ENCODE measurements at regions not wholly inside any gene's neighbourhood (a gene's known extent, or its start where the extent isn't known, plus 50 kb on each side); places are given as distances from the start of the nearest gene placed in this dataset.

GRCh38 chr10:107898392-107898791, 733.9 kb upstream of the SORCS1 start:
- CTCF ChIA-PET: no interaction called here
- Mint-ChIP-seq H3K4me3 (no peak overlapping the region), H3K27me3 (no peaks in the 10 kb centered on the region), H3K4me1 (no peaks in the 10 kb centered on the region), H3K27ac (no peak overlapping the region), H3K9me3 (ENCODE audit: low read depth) (peaks cover 5% of the 10 kb centered on the region), H3K36me3 (no peaks in the 10 kb centered on the region)
- no peak for ATAC-seq
- DNase-seq: no peak

GRCh38 chr10:107894516-107894915, 730.0 kb upstream of the SORCS1 start:
- H3K27ac Mint-ChIP-seq: no peak overlapping the region
- CTCF ChIA-PET: no interaction called here
- no peaks in the 10 kb centered on the region for H3K4me1 Mint-ChIP-seq
- H3K4me3 Mint-ChIP-seq: no peak overlapping the region
- H3K36me3 Mint-ChIP-seq: no peaks in the 10 kb centered on the region
- H3K9me3 Mint-ChIP-seq (ENCODE audit: low read depth): peaks cover 11% of the 10 kb centered on the region
- no peaks in the 10 kb centered on the region for H3K27me3 Mint-ChIP-seq
- ATAC-seq: no peak
- DNase-seq: no peak

GRCh38 chr10:107889105-107889504, 724.6 kb upstream of the SORCS1 start:
- no peak overlapping the region for H3K27ac Mint-ChIP-seq
- no peak overlapping the region for H3K4me3 Mint-ChIP-seq
- H3K9me3 Mint-ChIP-seq (ENCODE audit: low read depth): peaks cover 22% of the 10 kb centered on the region
- no peak for DNase-seq
- H3K27me3 Mint-ChIP-seq: no peaks in the 10 kb centered on the region
- no peaks in the 10 kb centered on the region for H3K4me1 Mint-ChIP-seq
- CTCF ChIA-PET: no interaction called here
- ATAC-seq: no peak
- H3K36me3 Mint-ChIP-seq: no peaks in the 10 kb centered on the region

DNA sequence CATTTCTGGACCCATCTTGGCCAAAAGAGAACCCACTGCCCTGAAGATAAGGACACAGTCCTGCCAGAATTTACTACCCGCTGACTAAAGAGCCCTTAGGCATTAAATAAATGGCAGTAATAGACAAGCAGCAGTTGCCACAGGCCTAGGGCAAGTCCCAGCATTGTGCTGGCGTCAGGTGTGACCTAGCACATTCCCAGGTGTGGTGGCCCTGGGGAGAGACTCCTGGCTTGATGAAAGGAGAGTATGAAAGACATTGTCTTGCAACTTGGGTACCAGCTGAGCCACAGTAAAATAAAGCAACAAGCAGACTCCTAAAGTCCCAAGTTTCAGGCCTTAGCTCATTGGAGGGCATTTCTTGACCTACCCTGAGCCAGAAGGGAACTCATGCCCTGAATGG, 715.7 kb upstream of the SORCS1 start:
- Mint-ChIP-seq H3K36me3 (no peaks in the 10 kb centered on the region), H3K4me3 (no peak overlapping the region), H3K4me1 (no peaks in the 10 kb centered on the region), H3K27ac (no peak overlapping the region), H3K9me3 (ENCODE audit: low read depth) (peaks cover 3% of the 10 kb centered on the region), H3K27me3 (no peaks in the 10 kb centered on the region)
- CTCF ChIA-PET: no interaction called here
- no peak for ATAC-seq
- DNase-seq: no peak

- Mint-ChIP-seq H3K4me1 (no peaks in the 10 kb centered on the region), H3K9me3 (ENCODE audit: low read depth) (peaks cover 3% of the 10 kb centered on the region), H3K27me3 (no peaks in the 10 kb centered on the region), H3K27ac (no peak overlapping the region), H3K4me3 (no peak overlapping the region), H3K36me3 (no peaks in the 10 kb centered on the region)
- ATAC-seq (no peak), DNase-seq (no peak)
- CTCF ChIA-PET: no interaction called here
Observed at GRCh38 chr10:107873007-107873406, 708.5 kb upstream of the SORCS1 start.

DNA sequence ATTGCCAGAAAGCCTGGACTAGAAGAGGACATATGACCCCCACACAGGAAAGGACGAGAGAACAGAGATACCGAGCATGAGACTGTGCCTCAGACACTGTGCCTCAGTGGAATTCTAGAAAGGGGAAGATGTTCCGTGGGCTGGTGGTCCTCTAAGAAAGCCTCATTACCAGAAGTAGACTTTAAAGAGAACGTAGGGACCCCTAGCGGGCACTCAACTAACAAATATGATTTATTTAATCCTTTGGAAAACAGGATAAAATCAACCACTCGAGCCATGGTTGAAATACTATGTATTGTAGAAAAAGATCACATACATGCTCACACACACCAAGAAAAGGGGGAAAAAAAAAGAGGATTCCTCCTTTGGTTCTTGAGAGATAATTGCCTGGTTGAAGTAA, 701.2 kb upstream of the SORCS1 start:
- Mint-ChIP-seq H3K9me3 (ENCODE audit: low read depth) (peaks cover 3% of the 10 kb centered on the region), H3K27me3 (no peaks in the 10 kb centered on the region), H3K4me1 (no peaks in the 10 kb centered on the region), H3K36me3 (no peaks in the 10 kb centered on the region), H3K4me3 (no peak overlapping the region), H3K27ac (no peak overlapping the region)
- ATAC-seq (no peak), DNase-seq (no peak)
- CTCF ChIA-PET: no interaction called here

DNA sequence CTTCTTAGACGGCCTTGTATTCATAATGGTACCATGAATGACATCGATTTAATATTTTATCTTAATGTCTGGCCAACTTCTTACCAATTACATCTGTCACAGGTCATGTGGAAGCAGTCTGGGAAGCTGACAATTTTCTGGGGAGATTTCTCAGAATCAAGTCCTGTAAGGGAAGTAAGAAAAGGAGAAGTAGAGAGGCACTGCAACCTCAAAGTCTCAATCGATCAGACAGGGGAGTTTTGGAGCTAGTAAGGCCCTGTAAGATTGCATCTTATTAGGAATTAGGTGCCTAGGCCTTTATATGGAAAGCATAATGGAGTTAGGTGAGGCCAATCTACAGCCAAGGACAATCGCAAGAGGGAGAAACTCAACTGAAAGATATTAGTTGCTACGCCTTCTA, 694.6 kb upstream of the SORCS1 start:
- ATAC-seq: no peak
- no peak for DNase-seq
- H3K27me3 Mint-ChIP-seq: no peaks in the 10 kb centered on the region
- CTCF ChIA-PET: no interaction called here
- no peak overlapping the region for H3K27ac Mint-ChIP-seq
- no peaks in the 10 kb centered on the region for H3K36me3 Mint-ChIP-seq
- H3K4me3 Mint-ChIP-seq: no peak overlapping the region
- H3K4me1 Mint-ChIP-seq: no peaks in the 10 kb centered on the region
- no peaks in the 10 kb centered on the region for H3K9me3 Mint-ChIP-seq (ENCODE audit: low read depth)

- CTCF ChIA-PET: no interaction called here
- Mint-ChIP-seq H3K27me3 (no peaks in the 10 kb centered on the region), H3K9me3 (ENCODE audit: low read depth) (no peaks in the 10 kb centered on the region), H3K4me3 (no peak overlapping the region), H3K36me3 (no peaks in the 10 kb centered on the region), H3K27ac (no peak overlapping the region), H3K4me1 (no peaks in the 10 kb centered on the region)
- ATAC-seq (no peak), DNase-seq (no peak)
Observed at GRCh38 chr10:107856047-107856315, 691.5 kb upstream of the SORCS1 start.

DNA sequence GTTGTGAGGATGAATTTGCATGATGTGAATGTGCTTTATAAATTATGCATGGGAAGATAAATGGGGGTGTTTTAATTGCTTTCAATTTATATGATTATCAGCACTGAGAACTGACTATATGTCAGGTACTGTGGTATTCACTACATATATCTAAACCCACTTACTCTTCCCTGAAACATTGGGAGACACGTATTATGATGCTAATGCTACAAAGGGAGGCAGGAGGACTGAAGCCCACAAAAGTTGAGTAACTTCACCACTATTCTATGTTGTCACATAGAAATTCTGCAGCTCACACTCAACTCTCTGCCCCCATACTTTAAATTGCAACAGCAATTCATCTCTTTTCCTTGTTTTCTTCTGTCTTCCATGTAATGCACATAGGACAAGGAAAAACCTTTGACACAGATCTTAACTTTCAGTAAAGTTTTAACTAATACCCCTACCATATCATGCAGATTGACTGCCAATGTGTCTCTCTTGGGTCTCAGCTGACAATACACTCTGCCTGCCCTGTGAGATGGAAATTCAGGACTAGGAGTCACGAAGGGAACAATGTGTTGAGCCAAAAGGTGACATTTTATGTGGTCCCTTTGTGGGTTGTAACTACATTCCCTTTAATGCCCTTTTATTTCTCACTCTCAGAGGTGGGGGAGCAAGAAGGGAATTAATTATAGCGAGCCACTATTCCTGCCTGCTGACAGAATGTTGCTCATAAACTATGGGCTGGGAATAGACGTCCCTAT, 691.0 kb upstream of the SORCS1 start:
- no peak for DNase-seq

DNA sequence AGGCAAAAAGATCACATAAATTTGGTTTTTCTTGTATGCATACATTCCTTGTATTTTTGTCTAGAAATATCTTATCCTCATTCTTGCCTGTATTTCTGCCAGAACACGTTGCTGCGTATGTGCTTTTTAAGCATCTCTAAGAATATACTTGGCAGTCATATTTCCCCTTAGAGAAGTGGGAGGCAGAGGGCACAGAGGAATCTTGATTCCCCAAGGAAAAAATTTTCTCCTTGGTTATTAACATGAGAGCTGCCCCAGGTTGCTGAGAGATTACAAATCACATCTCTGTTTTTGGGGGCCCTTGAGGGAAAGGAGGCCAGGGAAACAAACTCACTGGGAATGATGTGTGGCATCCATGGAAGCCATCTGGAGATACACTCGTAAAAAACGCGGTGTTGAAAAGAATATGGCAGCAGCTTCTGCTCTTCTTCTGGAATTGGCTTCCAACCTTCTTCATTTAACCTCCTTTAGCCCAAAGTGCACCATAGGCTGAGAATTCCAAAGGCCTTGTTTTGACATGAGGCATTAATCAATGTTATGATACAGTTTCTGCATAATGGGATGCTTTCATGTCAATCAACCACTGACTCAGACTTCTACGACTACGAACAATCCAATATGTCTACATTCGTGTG, 684.3 kb upstream of the SORCS1 start:
- no peak for ATAC-seq
- H3K4me1 Mint-ChIP-seq: no peaks in the 10 kb centered on the region

More for the DNA sequence above, 691.0 kb upstream of the SORCS1 start:
- H3K9me3 Mint-ChIP-seq (ENCODE audit: low read depth): no peaks in the 10 kb centered on the region
- no peaks in the 10 kb centered on the region for H3K36me3 Mint-ChIP-seq
- H3K4me1 Mint-ChIP-seq: no peaks in the 10 kb centered on the region
- CTCF ChIA-PET: no interaction called here
- no peak for ATAC-seq
- no peak overlapping the region for H3K27ac Mint-ChIP-seq
- H3K4me3 Mint-ChIP-seq: no peak overlapping the region
- no peaks in the 10 kb centered on the region for H3K27me3 Mint-ChIP-seq

GRCh38 chr10:107847620-107848019, 683.1 kb upstream of the SORCS1 start:
- DNase-seq (no peak), ATAC-seq (no peak)
- H3K9me3 Mint-ChIP-seq (ENCODE audit: low read depth): peaks cover 11% of the 10 kb centered on the region
- H3K27me3 Mint-ChIP-seq: no peaks in the 10 kb centered on the region
- CTCF ChIA-PET: no interaction called here
- H3K27ac Mint-ChIP-seq: no peak overlapping the region
- no peak overlapping the region for H3K4me3 Mint-ChIP-seq
- no peaks in the 10 kb centered on the region for H3K36me3 Mint-ChIP-seq
- H3K4me1 Mint-ChIP-seq: no peaks in the 10 kb centered on the region

More for the DNA sequence above, 684.3 kb upstream of the SORCS1 start:
- Mint-ChIP-seq H3K9me3 (ENCODE audit: low read depth) (peaks cover 6% of the 10 kb centered on the region), H3K36me3 (no peaks in the 10 kb centered on the region), H3K27me3 (no peaks in the 10 kb centered on the region), H3K4me3 (no peak overlapping the region), H3K27ac (no peak overlapping the region)
- DNase-seq: no peak
- CTCF ChIA-PET: no interaction called here

DNA sequence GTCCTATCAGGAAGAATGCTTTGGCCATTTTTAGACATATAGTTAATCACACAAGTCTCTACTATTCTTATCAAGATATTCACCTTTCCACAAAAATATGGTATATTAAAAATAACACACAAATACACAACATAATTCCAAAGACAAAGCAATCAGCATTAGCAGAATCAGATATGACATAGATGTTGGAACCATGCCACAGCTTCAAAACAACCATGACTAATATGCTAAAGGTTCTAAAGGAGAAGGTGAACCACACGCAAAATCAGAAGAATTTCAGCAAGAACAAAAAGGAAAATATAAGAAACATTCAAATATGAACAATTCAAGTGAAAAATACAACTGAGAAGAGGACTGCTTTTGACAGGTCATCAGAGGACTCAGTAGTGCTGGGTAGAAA, 670.2 kb upstream of the SORCS1 start:
- DNase-seq (no peak), ATAC-seq (no peak)
- CTCF ChIA-PET: no interaction called here
- Mint-ChIP-seq H3K4me3 (no peak overlapping the region), H3K27ac (no peak overlapping the region), H3K27me3 (no peaks in the 10 kb centered on the region), H3K36me3 (no peaks in the 10 kb centered on the region), H3K4me1 (no peaks in the 10 kb centered on the region), H3K9me3 (ENCODE audit: low read depth) (peaks cover 6% of the 10 kb centered on the region)

GRCh38 chr10:107831772-107832171, 667.3 kb upstream of the SORCS1 start:
- Mint-ChIP-seq H3K36me3 (no peaks in the 10 kb centered on the region), H3K27ac (no peak overlapping the region), H3K27me3 (no peaks in the 10 kb centered on the region), H3K4me3 (no peak overlapping the region), H3K9me3 (ENCODE audit: low read depth) (peaks cover 2% of the 10 kb centered on the region), H3K4me1 (no peaks in the 10 kb centered on the region)
- no peak for ATAC-seq
- no peak for DNase-seq
- CTCF ChIA-PET: no interaction called here

DNA sequence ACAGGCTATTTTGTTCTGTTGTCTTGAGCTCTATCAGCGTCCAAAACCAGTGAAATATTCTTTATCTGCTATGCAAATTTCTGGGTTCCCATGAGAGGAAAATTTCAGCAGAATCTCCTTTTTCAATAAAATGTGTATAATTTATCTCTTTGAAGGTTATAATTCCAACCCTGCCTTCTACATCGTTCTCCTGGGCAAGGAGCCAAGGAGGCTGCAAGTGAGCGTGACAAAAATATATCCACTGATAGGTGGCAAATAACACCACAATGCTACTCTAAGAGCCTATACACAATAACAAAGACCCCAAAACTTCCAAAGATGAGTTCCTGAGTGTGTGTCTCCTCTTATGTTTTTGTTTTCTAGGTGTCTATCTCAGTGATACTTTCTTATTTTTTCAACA, 664.7 kb upstream of the SORCS1 start:
- Mint-ChIP-seq H3K27ac (no peak overlapping the region), H3K36me3 (no peaks in the 10 kb centered on the region), H3K27me3 (no peaks in the 10 kb centered on the region), H3K4me3 (no peak overlapping the region), H3K9me3 (ENCODE audit: low read depth) (peaks cover 4% of the 10 kb centered on the region), H3K4me1 (no peaks in the 10 kb centered on the region)
- CTCF ChIA-PET: no interaction called here
- ATAC-seq (no peak), DNase-seq (no peak)

DNA sequence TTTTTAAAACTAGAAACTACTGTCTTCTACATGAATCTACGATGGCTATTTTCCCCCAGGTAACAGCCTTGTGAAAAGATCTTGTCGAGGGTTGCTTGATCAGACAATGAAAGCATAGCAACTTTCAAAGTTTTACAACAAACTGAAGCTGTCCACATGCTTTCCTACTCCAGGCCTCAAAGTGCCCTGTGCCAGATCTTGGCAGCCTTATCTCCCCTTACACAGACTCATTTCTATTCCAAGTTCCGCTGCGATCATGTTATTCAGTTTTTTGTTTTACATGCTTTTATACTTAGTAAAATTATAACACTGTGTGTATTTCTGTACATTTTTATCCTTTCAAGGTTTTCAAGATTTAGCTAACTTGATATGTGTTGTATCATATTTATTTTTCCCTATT, 661.7 kb upstream of the SORCS1 start:
- no peak overlapping the region for H3K27ac Mint-ChIP-seq
- H3K9me3 Mint-ChIP-seq (ENCODE audit: low read depth): peaks cover 5% of the 10 kb centered on the region
- H3K36me3 Mint-ChIP-seq: no peaks in the 10 kb centered on the region
- no peak for DNase-seq
- no peaks in the 10 kb centered on the region for H3K4me1 Mint-ChIP-seq
- H3K4me3 Mint-ChIP-seq: no peak overlapping the region
- ATAC-seq: no peak
- CTCF ChIA-PET: no interaction called here
- H3K27me3 Mint-ChIP-seq: no peaks in the 10 kb centered on the region

All from activated CD8-positive, alpha-beta memory T cell treated with anti-CD3 and anti-CD28 coated beads, Interleukin-2, amount 10 ng/mL, durations not matched to agents 7 days and 5 days (primary cell).